DMS153 treated with DMSO at 0.1 percent for 48 hours (cell line): ENCODE measurements at regions not wholly inside any gene's neighbourhood (a gene's known extent, or its start where the extent isn't known, plus 50 kb on each side); places are given as distances from the start of the nearest gene placed in this dataset.
"Not testable (repeated sequence)": the region's sequence is repeated elsewhere in the genome, so short reads cannot be mapped to it uniquely, and the experiment has no call there.

Experiments
- DNase-seq: peaks from one replicate; lab custom pipeline; 2025; ENCODE audit not compliant: unreplicated experiment; lab: John Stamatoyannopoulos, UW

DNA sequence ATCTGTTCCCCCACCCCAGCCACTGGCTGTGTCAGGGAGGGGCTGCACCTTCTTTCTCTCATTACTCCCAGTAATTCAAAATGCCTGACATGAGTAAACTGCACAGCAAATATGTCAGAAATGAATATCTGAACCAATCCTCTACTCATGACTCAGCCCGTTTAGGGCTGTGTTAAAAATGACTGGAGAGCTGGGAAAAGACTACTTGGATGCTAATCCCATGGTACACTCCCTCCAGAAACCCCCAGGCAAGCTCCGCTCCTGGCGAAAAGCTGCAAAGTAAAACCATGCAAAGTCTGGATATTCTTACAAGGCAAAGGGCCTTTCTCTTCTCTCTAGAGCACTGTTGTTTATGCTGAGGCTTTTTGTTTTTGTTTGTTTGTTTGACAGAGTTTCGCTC, 448.1 kb upstream of the DYNLRB2 start:
- DNase-seq: no peak

DNA sequence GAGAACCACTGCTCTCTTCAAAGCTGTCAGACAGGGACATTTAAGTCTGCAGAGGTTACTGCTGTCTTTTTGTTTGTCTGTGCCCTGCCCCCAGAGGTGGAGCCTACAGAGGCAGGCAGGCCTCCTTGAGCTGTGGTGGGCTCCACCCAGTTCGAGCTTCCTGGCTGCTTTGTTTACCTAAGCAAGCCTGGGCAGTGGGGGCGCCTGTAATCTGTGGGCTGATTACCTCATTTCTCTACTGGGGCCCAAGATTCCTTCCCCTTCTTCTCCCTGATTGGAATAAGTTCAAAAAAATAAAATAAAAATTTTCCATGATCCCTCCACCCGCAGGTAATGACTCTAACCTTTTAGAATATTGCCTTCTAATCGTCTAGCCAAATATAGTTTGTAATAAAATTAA, 449.3 kb upstream of the DYNLRB2 start:
- not testable (repeated sequence) for DNase-seq

DNA sequence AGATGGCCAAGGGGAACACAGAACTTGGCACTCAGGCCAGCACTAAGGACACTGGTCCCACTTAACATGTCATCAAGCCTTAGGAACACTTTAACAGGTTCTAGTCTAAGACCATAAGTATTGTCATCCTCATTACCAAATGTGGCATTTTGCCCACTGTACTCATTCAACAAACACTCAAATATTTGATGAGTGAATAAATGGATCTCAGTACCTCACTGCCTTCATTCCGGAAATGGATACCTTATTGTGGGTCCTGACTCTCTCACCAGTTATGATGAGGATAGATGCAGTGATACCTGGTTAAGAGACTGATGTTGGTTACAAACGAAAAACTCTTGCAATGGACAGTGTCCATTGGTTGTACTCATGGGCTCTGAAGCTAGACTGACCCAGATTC, 455.2 kb upstream of the DYNLRB2 start:
- DNase-seq: no peak

DNA sequence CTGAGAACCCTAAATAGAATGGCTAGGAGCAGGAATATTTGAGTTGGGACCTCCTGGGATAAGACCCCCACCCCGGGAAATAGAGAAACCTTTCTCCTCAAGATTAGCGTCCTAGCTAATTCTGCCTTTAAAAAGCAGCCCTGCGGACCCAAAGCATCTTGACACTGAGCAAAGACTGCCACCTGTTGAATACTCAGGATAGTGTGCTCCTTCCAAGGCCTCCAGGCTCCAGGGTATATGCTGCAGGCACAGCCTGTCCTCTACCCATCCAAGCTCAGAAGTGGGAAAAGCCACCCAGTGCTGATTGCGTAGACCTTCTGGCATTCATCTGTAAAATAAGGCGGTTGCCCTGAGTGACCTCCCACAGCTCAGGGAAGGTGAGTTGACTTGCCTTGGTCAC, 456.2 kb upstream of the DYNLRB2 start:
- DNase-seq: peak; percentile 38

DNA sequence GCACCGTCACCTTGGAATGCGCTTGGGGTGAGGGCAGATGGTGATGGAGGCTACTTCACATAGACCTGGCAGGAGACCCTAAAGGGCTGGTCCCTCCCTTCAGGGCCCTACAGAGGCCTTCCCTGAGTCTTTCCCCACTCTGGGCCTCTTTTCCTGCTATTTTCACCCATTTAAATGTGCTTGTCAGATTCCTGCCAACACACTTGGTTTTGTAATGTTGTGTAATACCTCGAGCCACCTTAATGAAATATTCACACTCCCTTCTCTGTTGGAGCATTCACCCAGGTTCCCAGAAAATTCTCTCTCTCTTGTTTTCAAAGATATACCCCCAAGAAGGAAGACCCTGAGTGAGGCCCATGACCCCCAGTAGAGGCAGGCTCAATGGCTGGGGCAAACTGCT, 456.6 kb upstream of the DYNLRB2 start:
- no peak for DNase-seq

DNA sequence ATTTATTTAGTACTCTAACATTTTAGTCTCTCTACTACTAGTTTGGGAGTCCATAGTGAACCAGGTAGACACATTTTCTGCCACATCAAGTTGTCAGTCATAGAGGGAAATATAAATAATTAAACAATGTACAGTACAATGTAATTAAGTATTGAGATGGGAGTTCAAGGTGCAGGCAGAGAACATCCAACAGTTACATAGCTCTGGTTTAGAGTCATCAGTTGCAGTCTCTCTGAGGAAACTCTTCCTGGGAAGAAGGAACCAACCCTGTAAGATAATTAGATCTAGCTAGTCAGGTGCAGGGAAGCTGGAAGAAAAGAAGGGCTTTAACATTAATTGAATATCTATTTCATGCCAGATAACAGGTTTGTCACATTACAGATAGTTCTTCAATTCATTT, 457.9 kb upstream of the DYNLRB2 start:
- no peak for DNase-seq

DNA sequence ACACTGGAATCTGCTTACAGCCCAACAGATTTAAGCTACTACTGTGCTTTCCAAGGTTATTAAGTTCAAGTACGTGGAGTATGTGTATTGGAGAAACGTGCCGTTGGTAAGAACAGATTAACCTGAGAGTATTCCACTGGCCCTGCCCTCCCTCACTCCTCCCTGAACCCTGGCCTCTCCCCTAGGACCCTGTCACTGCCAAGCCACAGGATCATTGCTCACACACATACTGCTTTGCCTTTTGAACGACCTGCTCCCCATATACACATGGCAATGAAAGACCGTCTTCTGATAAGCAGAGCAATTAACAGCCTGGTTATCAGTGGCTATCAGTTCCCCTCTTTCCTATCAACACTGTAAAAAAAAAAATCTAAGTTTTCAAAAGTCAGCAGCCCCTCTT, 458.9 kb upstream of the DYNLRB2 start:
- no peak for DNase-seq

DNA sequence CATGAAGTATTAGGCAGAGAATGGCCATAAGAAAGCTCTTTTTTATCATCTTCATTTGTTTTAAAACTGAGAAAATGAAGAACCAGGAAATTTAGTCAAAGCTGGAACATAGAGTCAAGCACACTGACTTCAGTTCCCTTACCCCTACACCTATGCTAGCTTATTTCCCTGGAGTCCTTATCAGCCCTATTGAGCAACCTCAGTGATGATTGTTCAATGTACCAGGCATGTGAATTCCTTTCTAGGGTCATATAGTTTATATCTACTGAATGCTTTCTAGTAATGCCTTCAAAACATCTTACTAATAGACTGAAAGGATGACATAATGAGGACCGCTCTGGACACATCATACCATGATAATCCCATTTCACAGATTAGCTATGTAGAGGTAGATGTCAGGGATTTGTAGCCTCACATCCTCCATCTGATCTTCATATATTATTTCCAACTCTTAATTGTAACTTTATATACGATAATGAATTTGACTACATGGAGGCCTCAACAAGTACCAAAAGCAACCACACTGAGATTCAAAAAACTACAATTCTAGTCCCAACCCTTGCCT, 460.4 kb upstream of the DYNLRB2 start:
- DNase-seq: no peak

DNA sequence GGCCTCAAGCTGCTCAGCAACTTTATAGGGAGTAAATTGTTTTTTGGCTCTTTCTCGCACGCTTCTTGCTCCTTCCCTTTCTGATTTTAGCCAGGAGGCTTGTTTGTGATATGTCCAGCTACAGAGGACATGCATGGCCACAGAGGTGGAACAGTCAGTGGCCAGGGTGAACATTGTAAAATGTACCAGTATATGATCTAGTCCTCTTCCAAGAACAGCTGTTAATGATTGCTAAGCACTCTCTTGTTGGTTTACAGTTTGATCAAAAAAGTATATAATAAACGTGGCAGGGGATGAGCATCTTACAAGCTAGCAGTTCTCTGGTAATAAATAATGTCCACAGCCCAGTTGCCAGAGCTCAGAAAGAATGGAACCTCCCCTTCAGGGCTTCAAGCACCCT, 461.7 kb upstream of the DYNLRB2 start:
- DNase-seq: no peak

DNA sequence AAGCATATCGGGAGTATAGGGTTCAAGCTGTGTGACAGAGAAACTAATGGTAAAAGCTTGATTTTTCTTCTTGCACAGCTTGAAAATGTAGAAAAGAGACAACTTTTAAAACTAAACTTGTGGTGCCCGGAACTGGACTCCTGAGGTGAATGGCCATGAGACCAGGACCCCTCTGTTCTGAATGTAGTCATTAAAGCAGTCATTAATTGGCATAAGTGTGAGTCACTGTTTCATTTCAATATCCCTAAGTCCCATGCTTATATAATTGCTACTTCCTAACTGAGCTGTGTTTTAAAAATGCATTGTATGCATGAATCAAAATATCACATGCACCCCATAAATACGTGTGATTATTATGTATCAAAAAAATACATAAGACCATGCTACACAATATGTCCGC, 463.1 kb upstream of the DYNLRB2 start:
- no peak for DNase-seq

DNA sequence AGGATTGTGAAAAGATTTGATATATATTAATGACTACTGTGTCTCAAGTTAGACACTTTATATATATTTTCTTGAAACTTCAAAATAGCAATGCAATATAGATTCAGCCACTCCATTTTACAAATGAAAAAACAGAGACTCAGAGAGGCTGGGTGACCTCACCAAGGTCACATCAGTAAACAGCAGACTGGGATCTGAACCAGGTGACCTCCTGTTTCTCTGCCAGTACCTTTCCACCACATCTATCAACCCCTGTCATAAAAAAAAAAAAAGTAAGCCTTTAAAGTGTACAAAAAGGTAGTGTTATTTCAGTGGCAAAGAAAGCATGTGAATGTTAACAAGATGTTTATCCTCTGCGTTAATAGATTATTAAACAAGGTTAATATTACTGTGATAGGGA, 466.5 kb upstream of the DYNLRB2 start:
- no peak for DNase-seq

DNA sequence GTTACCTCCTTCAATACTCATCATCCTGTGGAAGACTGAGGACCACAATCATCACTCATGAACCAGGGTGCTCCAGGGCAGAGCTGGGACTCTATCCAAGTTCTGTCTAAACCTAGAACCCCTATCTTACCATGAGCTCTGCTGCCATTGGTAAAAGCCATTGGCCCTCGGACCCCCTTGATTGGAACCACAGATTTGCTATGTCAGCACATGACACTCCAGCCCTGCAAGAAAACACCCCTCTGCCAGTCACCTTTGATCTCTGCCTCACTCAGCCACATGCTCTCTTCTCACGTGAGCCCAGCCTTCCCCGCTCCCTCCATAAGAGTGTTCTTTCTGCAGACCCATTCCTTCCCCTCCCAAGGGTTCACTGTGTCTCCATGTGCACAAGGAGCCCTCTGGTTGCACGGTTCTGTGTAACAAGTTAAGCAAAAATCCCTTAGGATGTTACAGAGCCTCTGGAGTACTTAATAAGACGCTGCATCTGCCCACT, 468.8 kb upstream of the DYNLRB2 start:
- no peak for DNase-seq

DNA sequence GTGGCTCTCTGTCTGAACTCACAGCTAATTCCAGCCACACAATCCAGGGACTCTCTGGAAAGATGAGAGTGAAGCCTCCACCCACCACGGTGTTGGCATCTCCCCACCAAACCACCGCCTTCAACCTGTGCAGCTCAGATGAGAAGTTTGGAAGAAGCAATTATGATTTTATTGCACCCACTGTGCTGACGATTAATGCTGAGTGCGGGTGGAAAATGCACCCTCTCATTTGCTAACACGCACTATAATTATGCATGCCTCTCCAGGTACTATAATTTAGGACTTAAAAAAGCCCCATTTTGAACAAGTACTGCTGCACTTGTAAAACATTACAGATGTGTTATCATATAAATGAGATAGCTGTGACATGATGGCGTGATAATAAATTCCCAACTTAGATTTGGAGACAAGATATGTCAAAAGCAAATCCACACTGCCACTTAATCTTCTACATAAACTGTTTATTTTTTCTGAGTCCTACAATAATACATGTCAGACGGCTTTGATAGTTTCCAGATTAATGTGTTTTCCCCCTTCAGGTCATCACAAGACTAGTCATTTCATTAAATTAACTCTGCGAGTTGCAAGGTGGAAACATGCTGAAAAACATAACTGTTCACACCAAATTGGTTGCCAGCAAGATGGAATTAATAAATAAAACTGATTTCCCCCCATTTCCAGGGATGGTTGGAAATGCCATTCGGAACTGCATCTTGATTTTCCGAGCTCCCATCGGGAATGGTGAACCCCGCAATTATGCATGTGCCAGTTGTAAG, 466.5 kb upstream of the MAF start:
- DNase-seq: no peak

DNA sequence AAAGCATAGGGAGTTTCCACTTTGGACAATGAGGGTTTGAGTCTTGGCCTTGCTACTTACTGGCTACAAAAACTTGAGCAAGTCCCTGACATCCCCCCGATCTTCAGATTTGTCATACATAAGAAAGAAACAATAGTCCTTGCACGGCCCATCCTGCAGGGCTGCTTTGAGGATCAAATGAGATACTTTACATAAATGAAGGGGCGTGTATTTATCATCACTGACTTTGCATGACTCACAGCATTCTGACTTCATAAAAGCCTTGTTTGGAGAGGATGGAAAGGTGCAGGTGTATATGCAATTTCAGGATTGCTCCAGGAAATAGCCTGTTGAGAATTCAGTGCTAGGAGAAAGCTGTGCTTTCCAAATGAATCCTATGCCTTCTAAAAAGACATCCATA, 465.0 kb upstream of the MAF start:
- DNase-seq: no peak

DNA sequence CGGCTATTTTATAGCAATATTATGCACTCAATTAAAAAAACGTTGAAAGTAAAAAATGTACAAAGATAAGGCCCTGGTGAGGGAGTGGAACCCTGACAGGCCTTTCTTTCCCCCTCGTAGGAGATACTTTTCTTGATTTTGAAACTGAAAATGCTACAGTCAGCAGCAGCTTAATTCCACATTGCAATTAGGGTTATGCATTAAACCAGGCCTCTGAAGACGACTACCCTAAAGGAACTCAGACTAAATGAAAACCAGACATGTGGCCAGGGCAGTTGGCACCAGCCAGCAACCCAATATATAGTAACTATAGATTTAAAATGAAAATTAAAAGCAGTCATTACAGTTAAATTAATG, 463.2 kb upstream of the MAF start:
- DNase-seq: no peak

DNA sequence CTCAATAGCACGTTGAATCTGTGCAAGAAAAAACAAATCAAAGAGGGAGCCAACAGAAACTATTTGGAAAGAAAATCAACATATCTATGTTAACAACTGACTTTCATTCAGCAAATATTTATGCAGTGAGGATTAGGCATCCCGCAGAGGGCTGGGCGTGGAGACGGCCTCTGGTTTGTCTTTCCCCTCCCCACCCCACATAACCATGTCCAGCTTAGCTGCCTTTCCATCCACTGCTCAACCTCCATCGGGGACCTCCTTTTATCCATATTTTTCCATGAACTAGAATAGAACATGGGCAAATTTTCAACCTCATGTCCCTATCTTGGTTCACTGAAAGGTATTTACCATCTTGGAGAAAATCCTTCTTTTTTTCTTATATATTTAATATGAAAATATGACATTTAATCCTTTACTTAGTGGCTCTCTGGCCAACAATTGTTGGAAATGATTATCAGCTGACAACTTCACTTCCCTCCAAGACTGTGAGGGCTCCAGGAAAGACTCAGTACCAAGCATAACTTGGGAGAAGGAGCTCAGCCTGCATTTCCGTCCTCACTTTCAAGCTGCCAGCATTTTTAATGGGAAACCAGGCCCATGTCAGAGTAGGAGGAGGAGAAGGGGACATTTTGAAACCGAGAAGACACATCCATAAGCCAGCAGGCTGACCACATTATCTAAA, 462.6 kb upstream of the MAF start:
- no peak for DNase-seq

DNA sequence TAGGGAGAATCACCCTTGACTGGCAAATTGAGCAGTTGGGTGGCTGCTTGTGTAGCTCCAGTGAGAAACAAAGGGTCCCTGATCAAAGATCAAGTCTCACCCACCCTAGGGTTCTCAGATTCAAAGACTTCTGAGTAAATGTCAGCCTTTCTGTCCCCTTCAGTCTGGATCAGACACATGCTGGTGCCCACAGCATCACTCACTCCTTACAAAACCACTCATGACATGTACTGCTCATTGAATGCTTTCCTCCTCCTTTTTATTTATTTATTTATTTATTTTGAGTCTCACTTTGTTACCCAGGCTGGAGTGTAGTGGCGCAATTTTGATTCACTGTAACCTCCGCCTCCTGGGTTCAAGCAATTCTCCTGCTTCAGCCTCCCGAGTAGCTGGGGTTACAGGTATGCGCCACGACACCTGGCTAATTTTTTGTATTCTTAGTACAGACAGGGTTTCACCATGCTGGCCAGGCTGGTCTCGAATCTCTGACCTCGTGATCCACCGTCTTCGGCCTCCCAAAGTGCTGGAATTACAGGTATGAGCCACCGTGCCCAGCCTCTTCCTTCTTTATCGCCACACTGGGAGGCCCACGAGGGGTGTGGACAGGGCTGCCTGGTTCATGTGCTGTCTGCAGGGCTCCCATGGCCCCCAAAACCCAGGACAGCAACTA, 462.0 kb upstream of the MAF start:
- DNase-seq: no peak

DNA sequence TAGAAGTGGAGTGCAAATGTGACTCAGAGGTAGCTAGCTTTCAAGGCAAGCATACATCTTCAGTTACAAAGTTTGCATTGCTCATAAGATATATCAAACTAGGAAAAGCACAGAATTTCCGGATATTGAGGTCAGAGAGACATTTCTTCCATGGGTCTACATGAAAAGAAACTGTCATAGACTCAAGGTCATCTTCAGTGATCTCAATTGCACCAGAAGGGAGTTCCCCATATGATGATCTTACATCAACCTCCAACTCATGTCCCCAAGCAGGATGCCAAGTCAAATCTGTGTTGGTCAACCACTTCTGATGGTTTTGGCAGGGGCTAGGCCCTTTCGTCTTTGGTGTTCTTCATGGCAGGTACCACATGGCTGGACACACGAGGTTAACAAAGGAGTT, 459.9 kb upstream of the MAF start:
- no peak for DNase-seq

DNA sequence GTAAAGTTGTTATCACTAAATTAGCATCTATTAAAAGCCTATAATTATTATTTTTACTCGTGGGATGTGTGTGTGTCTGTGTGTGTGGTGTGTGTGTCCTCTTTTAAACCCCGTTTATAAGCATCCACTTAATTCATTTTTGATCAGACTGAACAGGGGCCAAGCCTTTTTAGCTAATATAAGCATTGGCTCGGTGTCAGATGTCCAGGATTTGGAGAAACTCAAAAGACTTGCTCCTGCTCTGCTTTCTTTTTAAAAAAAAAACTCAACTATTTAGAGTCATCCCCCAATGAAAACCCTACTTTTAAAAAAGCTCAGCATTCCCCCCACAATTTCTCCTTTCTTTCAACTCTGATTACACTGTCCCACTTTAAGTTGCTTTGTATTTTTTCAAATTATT, 459.3 kb upstream of the MAF start:
- DNase-seq: no peak

DNA sequence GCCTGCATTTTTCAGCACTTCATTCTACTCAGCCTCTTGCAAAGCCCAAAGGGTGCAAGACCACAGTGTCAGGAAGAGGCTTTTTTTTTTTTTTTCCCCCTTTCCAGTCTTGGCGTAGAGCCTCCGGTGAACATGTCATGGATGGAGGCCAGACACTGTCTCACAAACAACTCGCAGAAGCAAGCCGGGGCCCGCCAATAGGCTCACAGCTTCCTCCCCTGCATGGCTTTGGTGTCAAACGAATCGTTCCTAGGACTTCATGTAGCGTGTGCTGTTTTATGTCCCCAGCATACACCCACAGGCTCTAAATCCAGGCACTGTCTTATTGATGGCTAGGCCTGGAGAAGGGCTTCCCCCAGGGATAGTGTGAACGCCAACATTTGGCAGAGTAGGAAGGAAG, 457.7 kb upstream of the MAF start:
- no peak for DNase-seq

DNA sequence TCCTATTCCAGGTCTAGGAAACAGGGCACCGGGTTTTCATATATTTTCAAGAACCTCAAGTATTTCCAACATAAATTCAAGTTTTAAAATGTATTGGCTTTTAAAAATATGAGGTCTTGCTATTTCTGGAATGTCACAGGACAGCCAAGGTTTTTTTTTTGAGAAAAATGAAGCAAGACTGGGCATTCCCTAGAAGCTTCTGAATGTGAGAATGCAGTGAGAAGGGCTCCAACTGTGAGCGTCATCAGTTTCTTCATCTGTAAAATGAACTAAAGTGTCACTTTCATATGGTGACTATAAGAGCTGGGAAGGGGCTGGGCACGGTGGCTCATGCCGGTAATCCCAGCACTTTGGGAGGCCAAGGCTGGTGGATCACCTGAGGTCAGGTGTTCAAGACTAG, 455.8 kb upstream of the MAF start:
- DNase-seq: no peak

DNA sequence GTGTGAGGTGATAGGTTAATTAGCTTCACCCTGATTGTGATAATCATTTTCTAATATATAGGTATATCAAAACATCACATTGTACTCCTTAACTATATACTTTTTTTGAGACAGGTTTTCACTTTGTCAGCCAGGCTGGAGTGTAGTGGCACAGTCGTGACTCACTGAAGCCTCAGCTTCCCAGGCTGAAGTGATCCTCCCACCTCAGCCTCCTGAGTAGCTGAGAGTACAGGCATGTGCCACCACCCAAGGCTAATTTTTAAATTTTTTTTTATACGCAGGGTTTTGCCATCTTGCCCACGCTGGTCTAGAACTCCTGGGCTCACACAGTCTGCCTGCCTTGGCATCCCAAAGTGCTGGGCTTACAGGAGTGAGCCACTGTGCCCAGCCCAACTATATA, 455.3 kb upstream of the MAF start:
- DNase-seq: no peak
